B cell (primary cell): ENCODE measurements at regions not wholly inside any gene's neighbourhood (a gene's known extent, or its start where the extent isn't known, plus 50 kb on each side); places are given as distances from the start of the nearest gene placed in this dataset.

Experiments
- CTCF ChIP-seq: fragments of 200-600 bp; IDR thresholded peaks from one replicate; pipeline ENCODE4 v1.8.0; 2022; ENCODE audit warnings: antibody characterized with exemption, mild to moderate bottlenecking
- EZH2 ChIP-seq: IDR thresholded peaks from 2 replicates; pipeline ENCODE4 v1.6.1; 2012; ENCODE audit warnings: borderline replicate concordance, low read depth, mild to moderate bottlenecking, moderate library complexity, low read length; ENCODE audit not compliant: insufficient read depth, poor library complexity, severe bottlenecking

GRCh38 chr2:118374974-118375755 is 286.9 kb downstream of the INSIG2 start:
- TF ChIP-seq CTCF: no peak
- no peak for TF ChIP-seq EZH2
